B cell (primary cell): ENCODE measurements at regions not wholly inside any gene's neighbourhood (a gene's known extent, or its start where the extent isn't known, plus 50 kb on each side); places are given as distances from the start of the nearest gene placed in this dataset.

Source experiments
- ATAC-seq: fragments of 200-7000 bp; cut with Tn5 transposase; one replicate; pipeline ENCODE4 v1.10.0; 2021; ENCODE audit warnings: low read depth, mild to moderate bottlenecking, moderate number of reproducible peaks, moderate library complexity
- CTCF ChIA-PET: fragments of 350-600 bp; sonication (Branson Sonifier 250); formaldehyde crosslinking; loops from one replicate; lab custom pipeline; 2021; ENCODE audit warnings: antibody characterized with exemption, inconsistent platforms; lab: Charles Lee
- POLR2A ChIA-PET: fragments of 350-600 bp; sonication (Branson Sonifier 250); formaldehyde crosslinking; loops from one replicate; lab custom pipeline; 2021; ENCODE audit warnings: antibody characterized with exemption; lab: Charles Lee
- DNase-seq: peaks from one replicate; pipeline ENCODE4 v3.0.0; 2013
- H2AFZ ChIP-seq: 2 replicates; pipeline ENCODE4 v1.6.1; 2012; ENCODE audit warnings: mild to moderate bottlenecking, low read depth, low read length; ENCODE audit not compliant: insufficient read depth, poor library complexity, severe bottlenecking
- H3K27ac ChIP-seq, 2 donors: 1 replicate in 1 of 2; 2 replicates in 1 of 2; pipeline ENCODE4 v1.5.1; 2012 to 2013; ENCODE audit warnings: low read length in 2 of 2, mild to moderate bottlenecking in 2 of 2, moderate library complexity in 1 of 2
- H3K27me3 ChIP-seq, 4 experiments: fragments of 200-600 bp in 1 of 4; sonication (generic) in 1 of 4; replicated peaks in 1 of 4; 1 replicate in 2 of 4; 2 replicates in 2 of 4; pipeline versions ENCODE4 v1.6.1 to v1.7.0; 2013 to 2016; ENCODE audit warnings: low read length in 3 of 4, mild to moderate bottlenecking in 2 of 4, mixed read lengths in 1 of 4, moderate library complexity in 1 of 4; ENCODE audit not compliant: insufficient read depth in 4 of 4, control insufficient read depth in 3 of 4; ENCODE audit errors: control extremely low read depth in 1 of 4
- H3K36me3 ChIP-seq, 2 experiments: replicated peaks in 1 of 2; 1 replicate in 1 of 2; 2 replicates in 1 of 2; pipeline versions ENCODE4 v1.6.1 to v1.7.1; 2013; ENCODE audit warnings: low read length in 1 of 2; ENCODE audit not compliant: insufficient read depth in 2 of 2, control insufficient read depth in 1 of 2; ENCODE audit errors: control extremely low read depth in 1 of 2, extremely low read depth in 1 of 2
- H3K4me1 ChIP-seq, 2 donors: fragments of 200-600 bp in 1 of 2; sonication (generic) in 1 of 2; 1 replicate in 1 of 2; 2 replicates in 1 of 2; pipeline versions ENCODE4 v1.5.1 to v1.6.1; 2013 to 2017; ENCODE audit warnings: low read length in 2 of 2; ENCODE audit not compliant: control insufficient read depth in 2 of 2, insufficient read depth in 2 of 2
- H3K4me2 ChIP-seq: replicated peaks from 2 replicates; pipeline ENCODE3; 2012; ENCODE audit warnings: mild to moderate bottlenecking, low read depth, low read length; ENCODE audit not compliant: poor library complexity, severe bottlenecking
- H3K4me3 ChIP-seq, 5 experiments: fragments of 200-600 bp in 1 of 5; sonication (generic) in 1 of 5; 1 replicate in 3 of 5; 2 replicates in 2 of 5; pipeline versions ENCODE4 v1.5.1 to v1.7.0; 2011 to 2016; ENCODE audit warnings: low read length in 4 of 5, mild to moderate bottlenecking in 4 of 5, low read depth in 2 of 5, control low read depth in 1 of 5, moderate library complexity in 1 of 5; ENCODE audit not compliant: insufficient read depth in 1 of 5; ENCODE audit errors: control extremely low read depth in 1 of 5, extremely low read depth in 1 of 5
- H3K79me2 ChIP-seq: fragments of 200-600 bp; sonication (generic); one replicate; pipeline ENCODE4 v1.6.0; 2016; ENCODE audit warnings: low read length; ENCODE audit not compliant: control insufficient read depth, insufficient read depth
- H3K9ac ChIP-seq: fragments of 200-600 bp; sonication (generic); 2 replicates; pipeline ENCODE4 v1.6.1; 2017; ENCODE audit warnings: mild to moderate bottlenecking, low read length, moderate library complexity
- H3K9me3 ChIP-seq, 3 donors: one replicate each; pipeline versions ENCODE4 v1.6.1 to v1.7.1; 2013; ENCODE audit warnings: low read length in 2 of 3; ENCODE audit not compliant: control insufficient read depth in 2 of 3, insufficient read depth in 1 of 3; ENCODE audit errors: control extremely low read depth in 1 of 3
- H4K20me1 ChIP-seq: 2 replicates; pipeline ENCODE4 v1.6.0; 2012; ENCODE audit warnings: mild to moderate bottlenecking, low read length; ENCODE audit not compliant: insufficient read depth, control insufficient read depth, poor library complexity, severe bottlenecking
- H3K27ac Mint-ChIP-seq: one replicate; pipeline ENCODE4 v1.8.0; 2021; ENCODE audit warnings: mixed read lengths
- H3K27me3 Mint-ChIP-seq: one replicate; pipeline ENCODE4 v1.8.0; 2021; ENCODE audit warnings: mixed read lengths
- H3K4me1 Mint-ChIP-seq: one replicate; pipeline ENCODE4 v1.8.0; 2021; ENCODE audit warnings: mixed read lengths
- H3K4me3 Mint-ChIP-seq: one replicate; pipeline ENCODE4 v1.8.0; 2021; ENCODE audit warnings: mixed read lengths
- H3K9me3 Mint-ChIP-seq: one replicate; pipeline ENCODE4 v1.8.0; 2022; ENCODE audit warnings: mixed read lengths; ENCODE audit not compliant: insufficient read depth
- EZH2 ChIP-seq: IDR thresholded peaks from 2 replicates; pipeline ENCODE4 v1.6.1; 2012; ENCODE audit warnings: borderline replicate concordance, low read depth, mild to moderate bottlenecking, moderate library complexity, low read length; ENCODE audit not compliant: insufficient read depth, poor library complexity, severe bottlenecking
- WGBS: methylation state at CpG from one replicate; pipeline ENCODE4 v1.1.5; 2013; ENCODE audit warnings: missing lambda C conversion rate; ENCODE audit not compliant: insufficient coverage; 5-methylcytosine and 5-hydroxymethylcytosine counted together
- intact Hi-C: fragments of 100-400 bp; cut with micrococcal nuclease; formaldehyde crosslinking; loops from one replicate; pipeline ENCODE4 v1.10.0; 2022
- TF ChIP-seq, protein P1 (sequence below): fragments of 200-600 bp; IDR thresholded peaks from one replicate; pipeline ENCODE4 v1.8.0; 2022; ENCODE audit warnings: antibody characterized with exemption, mild to moderate bottlenecking

DNA sequence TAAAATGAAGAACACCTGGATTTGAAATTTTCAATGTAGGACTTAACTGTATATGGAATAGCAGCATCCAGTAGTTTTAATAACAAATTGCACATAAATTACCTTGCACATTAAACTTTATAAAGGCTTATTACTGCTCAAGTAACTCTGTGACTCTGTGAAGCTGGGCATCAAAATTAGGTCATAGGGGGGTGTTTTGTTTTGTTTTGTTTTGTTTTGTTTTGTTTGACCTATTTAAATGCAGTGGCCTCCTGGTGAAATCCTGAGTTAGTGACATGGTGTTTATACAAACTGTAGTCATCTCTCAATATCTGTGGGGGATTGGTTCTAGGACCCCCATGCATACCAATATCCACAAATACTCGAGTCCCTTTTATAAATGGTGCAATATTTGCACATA, 51.9 kb upstream of the ADAD1 start:
- H3K9ac ChIP-seq: no peak overlapping the region
- no peak overlapping the region for H3K4me2 ChIP-seq
- WGBS: no CpG with 5 or more reads among the region's 1 CpG
- H3K4me1 ChIP-seq: no peaks in the 10 kb centered on the region
- Mint-ChIP-seq H3K9me3 (no peaks in the 10 kb centered on the region), H3K27me3 (no peaks in the 10 kb centered on the region), H3K4me3 (no peak overlapping the region), H3K4me1 (no peaks in the 10 kb centered on the region), H3K27ac (no peak overlapping the region)
- H3K27ac ChIP-seq: no peak overlapping the region
- no peak overlapping the region for H3K4me3 ChIP-seq
- ATAC-seq: no peak
- H3K9me3 ChIP-seq: no peaks in the 10 kb centered on the region
- peaks cover 22 to 52% of the 10 kb centered on the region in 2 experiments for H3K36me3 ChIP-seq
- DNase-seq: no peak
- H2AFZ ChIP-seq: no peak overlapping the region
- intact Hi-C loops: no loop called here
- H3K27me3 ChIP-seq: no peaks in the 10 kb centered on the region
- no peaks in the 10 kb centered on the region for H3K79me2 ChIP-seq
- CTCF ChIA-PET: no interaction called here
- TF ChIP-seq, protein P1, sequence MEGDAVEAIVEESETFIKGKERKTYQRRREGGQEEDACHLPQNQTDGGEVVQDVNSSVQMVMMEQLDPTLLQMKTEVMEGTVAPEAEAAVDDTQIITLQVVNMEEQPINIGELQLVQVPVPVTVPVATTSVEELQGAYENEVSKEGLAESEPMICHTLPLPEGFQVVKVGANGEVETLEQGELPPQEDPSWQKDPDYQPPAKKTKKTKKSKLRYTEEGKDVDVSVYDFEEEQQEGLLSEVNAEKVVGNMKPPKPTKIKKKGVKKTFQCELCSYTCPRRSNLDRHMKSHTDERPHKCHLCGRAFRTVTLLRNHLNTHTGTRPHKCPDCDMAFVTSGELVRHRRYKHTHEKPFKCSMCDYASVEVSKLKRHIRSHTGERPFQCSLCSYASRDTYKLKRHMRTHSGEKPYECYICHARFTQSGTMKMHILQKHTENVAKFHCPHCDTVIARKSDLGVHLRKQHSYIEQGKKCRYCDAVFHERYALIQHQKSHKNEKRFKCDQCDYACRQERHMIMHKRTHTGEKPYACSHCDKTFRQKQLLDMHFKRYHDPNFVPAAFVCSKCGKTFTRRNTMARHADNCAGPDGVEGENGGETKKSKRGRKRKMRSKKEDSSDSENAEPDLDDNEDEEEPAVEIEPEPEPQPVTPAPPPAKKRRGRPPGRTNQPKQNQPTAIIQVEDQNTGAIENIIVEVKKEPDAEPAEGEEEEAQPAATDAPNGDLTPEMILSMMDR: no peak
- no peak for TF ChIP-seq EZH2
- H4K20me1 ChIP-seq: no peaks in the 10 kb centered on the region
- POLR2A ChIA-PET: no interaction called here

DNA sequence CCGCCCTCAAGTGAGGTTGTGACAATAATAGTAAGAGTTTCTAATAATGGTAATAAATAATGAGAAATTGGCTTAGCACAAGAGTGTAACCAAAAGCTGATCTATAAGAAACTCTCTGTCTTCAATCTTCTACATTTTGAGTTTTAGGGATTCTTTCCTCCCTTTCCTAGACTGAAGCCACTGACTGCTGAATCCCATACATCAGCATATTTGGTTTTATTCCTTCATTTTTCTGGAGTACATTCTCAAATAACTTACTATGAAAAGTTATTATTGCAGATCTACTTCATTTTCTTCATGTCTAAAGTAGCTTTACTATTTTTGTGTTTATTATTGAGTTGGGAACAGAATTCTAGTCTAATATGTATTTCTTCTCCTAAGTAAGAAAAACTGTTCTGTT, 49.9 kb upstream of the ADAD1 start:
- H3K27ac Mint-ChIP-seq: no peak overlapping the region

More for the DNA sequence above, 49.9 kb upstream of the ADAD1 start:
- Histone ChIP-seq H4K20me1 (no peaks in the 10 kb centered on the region), H3K27me3 (no peaks in the 10 kb centered on the region), H3K4me2 (no peak overlapping the region), H2AFZ (no peak overlapping the region), H3K4me1 (no peaks in the 10 kb centered on the region), H3K9me3 (no peaks in the 10 kb centered on the region), H3K27ac (no peak overlapping the region), H3K4me3 (no peak overlapping the region), H3K79me2 (no peaks in the 10 kb centered on the region), H3K36me3 (peaks cover 14 to 41% of the 10 kb centered on the region in 2 experiments), H3K9ac (no peak overlapping the region)
- intact Hi-C loops: no loop called here
- H3K9me3 Mint-ChIP-seq: no peaks in the 10 kb centered on the region
- POLR2A ChIA-PET: no interaction called here
- no peaks in the 10 kb centered on the region for H3K27me3 Mint-ChIP-seq
- no CpG with 5 or more reads among the region's 1 CpG for WGBS
- CTCF ChIA-PET: no interaction called here
- H3K4me3 Mint-ChIP-seq: no peak overlapping the region
- DNase-seq (no peak), ATAC-seq (no peak)
- TF ChIP-seq, protein P1: no peak
- TF ChIP-seq EZH2: no peak
- no peaks in the 10 kb centered on the region for H3K4me1 Mint-ChIP-seq
